GM21529 (cell line): ENCODE measurements at regions not wholly inside any gene's neighbourhood (a gene's known extent, or its start where the extent isn't known, plus 50 kb on each side); places are given as distances from the start of the nearest gene placed in this dataset.

Source experiments
- ATAC-seq: cut with Tn5 transposase; IDR thresholded peaks from one replicate; pipeline ENCODE4 v1.9.1; 2021; ENCODE audit not compliant: unreplicated experiment

DNA sequence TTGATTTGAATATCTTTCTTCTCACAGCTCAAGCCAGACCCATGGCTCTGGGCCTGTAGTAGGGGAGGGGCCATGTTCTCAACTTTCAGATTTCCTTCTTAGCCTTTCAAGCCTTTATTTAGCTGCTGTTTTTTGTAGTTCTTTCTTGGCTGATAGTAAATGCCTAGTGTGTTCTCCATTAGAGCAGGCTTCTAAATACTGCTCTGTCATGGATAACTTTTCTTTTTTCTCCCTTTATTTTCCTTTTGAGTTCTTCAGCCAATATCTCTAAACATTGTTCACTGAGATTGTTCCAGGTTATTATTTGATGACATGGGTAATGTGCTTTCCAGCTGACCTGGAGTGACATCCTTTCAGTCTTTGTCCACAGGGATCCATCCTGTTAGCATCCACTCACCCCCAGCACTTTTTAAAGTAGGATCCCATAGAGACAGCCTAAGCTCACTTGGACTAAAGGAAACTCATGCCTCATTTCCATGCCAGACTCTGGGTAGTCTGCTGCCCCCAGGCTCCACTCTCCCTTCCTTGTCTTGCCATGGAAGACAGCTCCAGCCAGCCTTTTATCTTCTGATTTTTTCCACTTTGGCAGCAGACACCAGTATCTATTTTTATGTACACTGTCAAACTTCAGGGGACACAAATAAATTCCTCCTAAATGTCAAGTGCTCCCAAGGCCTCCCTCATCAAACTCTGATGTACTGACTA, 645.6 kb downstream of the RNF144B start:
- ATAC-seq = no peak

DNA sequence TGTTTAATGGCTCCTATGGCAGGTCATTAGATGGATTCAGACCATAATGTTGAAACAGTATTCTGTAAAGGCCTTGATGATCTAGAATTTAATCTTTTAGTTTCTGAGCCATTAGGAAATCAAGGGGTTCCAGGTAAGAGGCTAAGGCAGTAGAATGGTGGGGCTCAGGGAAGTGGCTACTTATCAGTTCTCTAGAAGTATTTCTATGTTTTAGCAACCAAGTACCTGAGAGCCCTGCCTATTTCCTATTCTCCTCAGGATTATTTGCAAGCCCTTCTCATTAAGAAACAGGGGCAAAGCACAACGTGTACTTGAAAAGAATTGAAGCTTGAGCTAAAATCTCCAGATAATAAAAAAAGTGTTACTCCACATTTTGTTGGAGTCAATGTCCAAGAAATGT, 646.5 kb downstream of the RNF144B start:
- ATAC-seq = no peak

DNA sequence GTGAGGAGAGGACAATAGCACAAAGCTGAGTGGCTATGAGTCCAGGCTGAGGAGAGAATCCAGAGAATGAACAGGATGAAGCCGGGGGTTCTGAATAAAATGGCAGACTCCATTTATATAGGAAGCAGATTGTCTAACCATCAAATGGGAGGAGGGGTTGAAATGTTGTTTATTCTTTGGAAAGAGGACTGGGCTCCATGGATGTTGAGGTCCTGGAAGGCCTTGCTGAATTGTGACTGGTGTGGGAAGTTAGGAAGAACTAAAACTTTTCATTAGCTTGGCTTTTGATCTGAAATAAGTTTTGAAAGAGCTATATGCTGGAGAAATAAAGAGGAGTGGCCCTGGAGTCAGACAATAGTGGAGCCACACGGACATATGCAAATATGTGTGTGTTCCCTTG, 647.8 kb downstream of the RNF144B start:
- no peak for ATAC-seq

DNA sequence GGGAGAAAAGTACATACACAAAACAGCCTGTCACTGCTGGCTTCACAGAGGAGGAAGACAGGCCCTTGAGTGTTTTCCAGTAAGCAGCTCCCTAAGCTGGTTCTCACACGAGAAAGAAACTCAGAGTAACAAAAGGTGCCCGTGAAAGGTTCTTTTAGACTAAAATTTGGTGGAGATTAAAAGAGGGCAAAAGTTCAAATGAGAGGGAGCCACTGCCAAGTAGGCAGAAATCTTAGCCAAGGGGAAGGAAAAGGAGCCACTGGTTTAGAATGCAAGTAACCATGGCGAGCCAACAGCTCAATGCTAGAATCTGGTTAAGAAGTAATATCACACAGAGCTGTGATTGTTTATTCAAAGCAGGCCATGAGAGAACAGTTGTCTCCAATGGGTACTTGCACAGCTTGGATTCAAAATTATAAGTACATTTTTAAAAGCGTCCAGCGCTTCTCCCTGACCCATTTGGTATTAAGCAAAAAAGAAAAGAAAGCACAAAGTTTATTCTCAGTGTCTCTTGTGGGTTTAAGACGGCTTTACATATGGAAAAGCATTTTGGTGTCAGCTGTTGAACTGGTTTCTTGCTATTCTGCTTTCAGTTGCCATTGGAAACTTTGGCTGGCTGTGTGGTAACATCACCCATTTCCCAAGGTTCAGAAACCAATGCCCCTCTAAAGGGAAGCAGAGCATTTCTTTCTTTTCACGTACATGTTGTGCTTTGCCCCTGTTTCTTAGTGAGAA, 648.5 kb downstream of the RNF144B start:
- no peak for ATAC-seq

DNA sequence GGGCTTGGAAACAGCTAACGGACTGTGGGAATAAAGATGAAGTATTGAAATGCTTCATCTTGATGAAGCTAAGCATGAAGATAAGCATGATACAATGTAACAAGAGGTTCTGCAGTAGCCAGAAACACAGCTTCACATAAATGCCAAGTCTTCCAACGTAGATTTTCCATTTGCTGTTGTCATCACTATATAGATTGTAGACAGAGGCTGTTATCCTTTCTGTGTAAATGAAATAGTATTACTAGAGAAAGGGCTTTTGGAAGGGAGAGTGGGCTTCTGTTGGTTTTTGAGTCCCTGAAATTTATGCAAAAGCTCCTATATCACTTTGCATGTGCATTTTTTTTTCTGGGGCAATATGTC, 649.0 kb downstream of the RNF144B start:
- ATAC-seq = no peak

DNA sequence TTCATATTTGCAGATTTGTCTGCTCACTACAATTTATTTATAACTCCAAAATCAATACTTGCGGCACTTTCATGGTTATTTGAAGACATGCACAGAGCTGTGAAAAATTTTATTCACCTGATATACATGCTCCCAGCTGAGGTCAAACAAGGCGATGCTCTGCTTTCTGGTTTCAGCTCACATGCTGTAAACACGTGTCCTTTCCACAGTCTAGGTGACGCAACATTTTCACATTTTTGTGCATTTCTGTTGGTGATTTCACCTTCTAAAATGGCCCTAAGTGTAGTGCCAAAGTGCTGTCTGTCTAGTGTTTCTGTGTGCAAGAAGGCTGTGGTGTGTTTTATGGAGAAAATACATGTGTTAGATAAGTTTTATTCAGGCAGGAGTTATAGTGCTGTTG, 650.5 kb downstream of the RNF144B start:
- no peak for ATAC-seq

DNA sequence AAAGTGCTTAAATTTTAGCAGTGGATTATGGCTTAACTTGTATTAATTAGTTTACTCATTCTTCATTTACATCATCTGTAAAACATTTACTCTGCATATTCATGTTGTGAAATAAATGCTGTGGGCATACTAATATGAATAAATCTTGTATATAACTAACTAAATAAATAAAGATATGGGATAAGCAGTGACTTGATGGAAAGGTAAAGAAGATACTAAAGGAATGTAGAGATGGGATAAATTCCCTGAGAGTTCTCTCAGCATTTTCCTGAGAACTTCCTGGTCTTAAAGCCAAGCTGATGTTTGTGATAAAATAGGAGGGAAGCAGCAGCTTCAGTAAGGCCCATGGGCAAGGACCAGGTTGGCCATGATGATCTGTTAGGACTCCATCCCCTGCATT, 652.1 kb downstream of the RNF144B start:
- ATAC-seq = no peak

DNA sequence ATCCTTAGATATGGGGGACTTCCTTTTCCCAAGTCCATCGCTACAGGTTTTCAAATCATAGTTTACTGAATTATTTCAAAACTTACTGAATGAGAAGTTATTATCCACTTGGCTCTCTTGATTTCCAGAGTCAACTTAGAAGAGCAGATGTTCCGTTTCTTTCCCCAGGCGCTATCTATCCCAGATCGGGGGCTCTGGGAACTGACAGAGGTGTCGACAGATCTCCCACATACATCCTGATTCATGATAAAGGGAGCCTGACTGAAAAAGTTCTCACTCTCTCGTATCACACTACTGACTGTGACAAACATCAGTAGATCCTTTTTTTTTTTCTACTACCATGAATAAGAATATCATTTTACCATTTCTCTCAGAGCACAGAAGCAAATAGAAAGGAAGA, 654.8 kb downstream of the RNF144B start:
- ATAC-seq = no peak

DNA sequence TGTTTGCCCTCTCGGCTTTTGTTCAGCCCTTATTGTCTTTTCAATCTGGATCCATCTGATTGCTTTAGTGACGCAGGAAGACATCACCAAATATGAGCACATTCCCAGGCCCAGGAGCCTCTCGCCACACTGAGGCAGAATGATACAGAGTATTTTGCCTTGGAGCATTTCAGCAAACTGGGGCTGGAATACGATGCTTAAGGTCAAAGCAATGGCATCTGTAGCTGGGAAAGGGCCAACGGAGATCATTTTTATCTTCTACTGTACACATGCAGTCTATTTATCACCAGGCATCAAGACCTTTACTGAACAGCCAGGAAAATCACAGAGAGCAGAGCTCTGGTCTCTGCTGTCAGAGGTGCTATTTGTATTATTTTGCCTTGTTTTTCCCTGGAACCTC, 655.3 kb downstream of the RNF144B start:
- ATAC-seq = no peak

DNA sequence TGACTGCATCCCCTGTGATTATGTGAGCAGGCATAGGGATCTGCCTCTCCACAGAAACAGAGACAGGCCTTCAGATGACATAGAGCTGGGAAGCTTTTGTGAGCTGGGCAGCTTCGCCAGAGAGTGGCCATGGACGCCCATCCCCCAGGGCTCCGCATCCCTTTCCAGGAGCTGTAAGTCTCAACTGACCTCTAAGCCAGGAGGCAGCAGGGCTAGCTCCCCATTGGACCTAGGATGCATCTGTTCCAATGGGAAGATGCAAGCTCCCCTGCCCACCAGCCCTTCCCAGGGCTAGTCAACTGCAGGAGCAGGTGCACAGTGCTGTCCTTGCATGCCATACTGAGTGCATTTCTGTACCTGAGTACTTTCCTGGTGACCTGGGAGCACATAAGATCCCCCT, 663.6 kb downstream of the RNF144B start:
- ATAC-seq = no peak

DNA sequence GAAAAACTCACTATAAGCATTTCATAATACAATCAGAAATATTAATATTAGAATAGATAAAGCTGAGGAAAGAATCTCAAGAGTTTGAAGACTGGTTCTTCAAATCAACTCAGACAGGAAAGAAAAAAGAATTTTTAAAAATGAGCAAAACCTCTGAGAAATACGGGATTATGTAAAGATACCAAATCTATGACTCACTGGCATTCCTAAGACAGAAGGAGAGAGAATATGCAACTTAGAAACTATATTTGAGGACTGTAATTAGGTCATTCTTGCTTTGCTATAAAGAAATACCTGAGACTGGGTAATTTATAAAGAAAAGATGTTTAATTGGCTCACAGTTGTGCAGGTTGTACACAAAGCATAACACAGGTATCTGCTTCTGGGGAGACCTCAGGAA, 665.1 kb downstream of the RNF144B start:
- no peak for ATAC-seq

DNA sequence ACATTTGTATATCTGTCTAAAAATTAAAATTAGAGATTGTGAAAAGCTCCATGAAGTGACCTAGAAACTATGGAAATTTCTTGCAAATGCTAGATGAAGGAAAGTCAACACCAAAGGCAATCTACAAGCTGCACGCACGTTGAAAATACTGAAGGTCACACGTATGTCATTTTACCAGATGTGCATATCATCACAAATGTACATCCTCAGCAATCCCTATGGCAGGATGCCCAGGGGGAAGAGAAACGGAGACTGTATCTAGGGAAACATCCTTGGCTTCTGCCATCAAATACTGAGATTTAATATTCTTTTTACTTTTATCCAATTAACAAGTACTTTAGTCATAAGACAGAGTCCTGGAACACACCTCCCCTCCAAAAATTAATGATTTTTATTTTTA, 672.0 kb downstream of the RNF144B start:
- ATAC-seq = no peak

DNA sequence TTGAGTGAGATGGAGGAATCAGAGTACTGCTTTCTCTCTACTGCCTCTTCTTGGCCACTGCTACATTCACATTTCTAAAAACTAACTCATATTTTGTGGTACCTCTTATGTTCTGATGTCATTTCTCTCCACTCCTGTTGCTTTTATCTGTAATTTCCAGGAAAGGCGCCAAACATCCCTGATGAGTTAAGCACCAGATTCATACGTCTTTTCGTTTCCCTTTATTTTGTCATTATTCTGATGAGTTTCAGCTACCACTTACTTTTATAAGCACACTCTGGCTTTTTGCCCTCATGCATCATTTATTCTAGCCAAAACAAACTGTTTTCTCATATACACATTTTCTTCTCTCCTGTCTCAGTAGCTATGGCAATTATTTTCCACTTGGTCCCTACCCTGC, 680.0 kb downstream of the RNF144B start:
- ATAC-seq = no peak

DNA sequence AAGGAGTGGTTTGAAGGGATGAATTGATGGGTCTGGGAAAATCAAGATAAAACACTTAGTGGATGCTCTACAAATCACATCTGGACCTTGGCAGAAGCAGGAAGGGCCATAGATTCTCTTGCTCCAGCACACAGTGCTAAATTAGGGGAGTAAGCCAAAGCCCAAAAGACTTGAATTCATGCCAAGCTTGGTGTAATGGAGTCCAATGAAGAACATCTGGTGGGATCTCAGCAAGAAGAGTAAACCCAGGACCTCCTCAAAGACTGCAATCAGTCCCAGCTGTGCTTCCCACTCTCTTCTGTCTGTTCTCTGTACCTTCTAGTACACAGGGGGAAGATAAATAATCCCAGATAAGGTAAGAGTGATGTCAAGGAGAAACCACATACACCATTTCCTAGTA, 683.4 kb downstream of the RNF144B start:
- no peak for ATAC-seq

DNA sequence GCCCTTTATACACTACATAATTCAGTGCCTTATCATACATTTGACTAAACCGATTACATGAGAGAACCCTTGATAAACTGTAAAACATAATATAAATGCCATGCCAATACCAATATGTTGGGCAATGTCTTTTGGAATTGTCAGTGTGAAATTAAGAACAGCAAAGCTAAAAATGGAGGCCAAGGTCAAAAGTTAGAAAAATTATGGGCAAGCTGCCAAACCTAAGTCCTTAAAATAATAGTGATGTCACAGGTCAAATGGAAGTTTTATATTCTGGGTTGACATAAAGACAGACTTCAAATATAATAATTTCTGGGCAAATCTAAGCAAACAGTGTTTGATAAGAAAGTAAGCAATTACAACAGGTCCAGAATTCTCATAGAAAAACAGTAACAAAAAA, 696.7 kb downstream of the RNF144B start:
- ATAC-seq = no peak

DNA sequence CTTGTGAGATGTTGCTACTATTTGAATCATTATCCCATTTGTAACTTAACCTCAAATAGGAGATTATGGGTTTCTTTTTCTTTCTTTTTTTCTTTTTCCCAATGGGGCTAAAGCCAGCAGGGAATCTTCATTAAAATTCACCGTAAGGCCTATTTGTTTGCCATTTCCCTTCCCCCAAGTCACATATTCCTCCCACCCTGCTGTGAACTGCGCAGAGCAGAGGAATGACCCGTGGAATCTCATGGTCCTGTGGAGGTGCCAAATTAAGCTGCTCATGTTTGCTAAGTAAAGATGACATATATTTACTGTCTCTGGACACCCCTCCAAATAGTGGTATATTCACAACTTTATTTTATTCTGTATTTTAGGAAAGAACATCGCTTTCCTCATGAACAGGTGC, 699.3 kb downstream of the RNF144B start:
- ATAC-seq = no peak

DNA sequence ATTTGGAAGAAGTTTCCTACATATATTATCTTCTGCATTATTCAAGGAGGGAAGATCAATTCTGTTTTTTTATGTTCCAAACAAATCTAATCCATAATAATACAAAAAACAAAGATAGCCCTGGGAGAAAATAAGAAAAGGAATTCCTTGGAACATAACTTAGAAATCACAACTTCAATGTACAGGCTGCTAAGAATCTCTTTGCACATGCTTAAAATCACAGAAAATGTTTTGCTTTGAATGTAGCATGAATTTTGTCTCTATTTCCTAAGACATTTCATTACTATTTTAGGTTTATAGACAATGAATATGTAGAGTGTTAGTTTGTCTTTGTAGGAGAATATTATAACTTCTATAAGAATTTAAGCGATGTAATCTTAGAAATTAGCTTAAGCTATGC, 700.1 kb downstream of the RNF144B start:
- no peak for ATAC-seq

DNA sequence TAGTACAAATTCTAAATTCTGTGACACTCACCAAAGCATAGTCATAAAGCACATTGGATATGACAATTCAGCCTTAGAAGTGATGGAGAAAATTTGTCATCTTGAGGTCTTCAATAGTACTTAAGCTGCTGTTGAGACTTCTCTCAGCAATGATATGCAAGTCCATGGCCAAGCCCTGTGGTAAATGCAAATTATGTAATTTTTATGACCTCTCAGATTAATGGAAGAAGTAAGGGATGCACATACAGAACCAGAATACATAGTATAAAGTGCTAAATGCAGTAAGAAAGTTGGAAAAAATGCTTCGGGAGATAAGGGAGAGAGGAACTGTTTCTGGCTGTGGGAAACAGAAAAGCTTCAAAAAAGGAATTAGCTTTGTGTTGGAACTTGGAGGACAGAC, 700.7 kb downstream of the RNF144B start:
- ATAC-seq = no peak

DNA sequence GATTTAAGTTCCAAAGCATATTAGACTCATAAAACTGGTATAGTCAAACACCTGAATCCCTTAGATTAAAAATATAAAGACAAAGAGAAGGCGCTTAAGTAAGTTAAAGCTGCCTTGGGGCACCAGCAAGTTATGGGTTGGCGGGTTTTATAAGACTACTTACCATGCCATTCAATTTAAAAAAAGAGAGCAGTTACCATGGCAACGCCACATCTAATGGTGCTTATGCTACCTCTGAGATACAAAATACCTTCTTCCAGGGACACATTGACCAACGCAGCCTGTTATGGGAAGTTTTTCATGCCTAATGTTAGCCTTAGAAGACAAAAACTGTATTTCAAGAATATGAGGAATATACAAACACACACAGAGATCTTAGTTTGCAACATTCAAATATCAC, 713.6 kb downstream of the RNF144B start:
- no peak for ATAC-seq

DNA sequence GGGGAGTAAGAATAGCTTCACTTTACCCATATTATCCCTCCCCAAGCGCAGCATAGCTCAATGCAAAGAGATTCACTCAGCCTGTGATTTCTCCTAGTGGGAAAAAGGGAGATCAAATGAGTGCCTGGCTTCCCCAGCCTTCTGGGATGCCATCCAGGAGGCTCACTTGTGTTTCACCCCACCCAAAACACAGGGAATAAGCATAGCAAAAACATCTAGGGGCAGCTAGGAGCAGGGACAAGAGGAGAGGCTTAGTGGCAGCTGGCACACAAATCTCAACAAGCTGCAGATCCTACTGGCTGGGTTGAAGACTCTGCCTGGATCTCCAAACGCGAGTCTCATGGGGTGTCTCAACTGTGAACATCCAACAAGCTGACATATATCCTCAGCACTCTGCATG, 715.8 kb downstream of the RNF144B start:
- no peak for ATAC-seq

DNA sequence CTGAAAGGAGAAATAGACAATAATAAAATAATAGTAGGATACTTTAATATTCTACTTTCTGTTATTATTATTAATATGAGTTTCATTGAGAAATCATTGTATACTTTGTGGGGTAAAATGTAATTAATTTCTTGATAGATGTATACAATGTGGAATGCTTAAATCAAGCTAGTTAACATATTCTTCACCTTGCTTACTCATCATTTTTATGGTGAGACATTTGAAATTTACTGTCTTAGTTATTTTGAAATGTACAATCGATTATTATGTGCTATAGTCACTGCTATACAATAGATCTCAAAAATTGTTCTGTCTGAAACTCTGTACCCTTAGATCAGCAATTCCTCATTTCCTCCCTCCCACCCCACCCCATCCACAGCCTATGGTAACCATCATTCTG, 720.3 kb downstream of the RNF144B start:
- ATAC-seq = no peak

DNA sequence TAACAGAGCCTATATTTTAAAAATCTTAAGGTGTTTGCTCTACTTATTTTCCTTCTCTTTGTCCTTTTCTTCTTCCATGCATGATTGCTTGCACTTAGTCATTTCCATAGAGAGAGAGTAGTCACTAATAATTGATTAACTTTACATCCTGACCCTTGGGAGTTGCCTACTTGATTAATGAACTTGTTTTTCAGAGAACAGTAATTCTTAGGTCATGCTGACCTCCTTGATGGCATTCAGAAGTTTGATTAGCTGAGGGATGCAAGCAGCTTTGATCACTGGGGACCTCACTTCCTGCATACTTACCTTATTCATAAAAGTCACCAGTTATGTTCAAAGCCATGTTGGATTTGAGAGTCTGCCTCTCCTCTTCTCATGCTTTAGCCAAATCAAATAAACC, 715.6 kb upstream of the ID4 start:
- no peak for ATAC-seq

DNA sequence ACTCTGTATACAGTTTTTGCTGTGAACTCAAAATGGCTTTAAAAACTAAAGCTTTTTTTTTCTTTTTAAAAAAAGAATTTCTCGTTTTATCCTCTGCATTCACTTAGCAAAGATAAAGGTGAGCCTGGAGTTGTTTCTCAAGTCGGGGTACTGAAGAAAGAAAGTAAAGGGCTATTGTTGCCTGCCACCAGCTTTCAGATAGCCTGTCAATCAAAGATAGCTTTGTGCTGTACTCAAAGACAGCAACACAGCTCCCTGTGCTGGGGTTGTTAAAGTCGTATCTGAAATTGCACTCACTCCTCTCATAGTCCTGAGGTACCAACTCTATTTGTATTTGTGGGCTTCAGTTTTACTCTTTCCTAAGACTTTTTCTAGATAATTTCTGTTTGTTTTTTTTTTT, 710.1 kb upstream of the ID4 start:
- no peak for ATAC-seq
